ENCODE measurements at regions not wholly inside any gene's neighbourhood (a gene's known extent, or its start where the extent isn't known, plus 50 kb on each side); places are given as distances from the start of the nearest gene placed in this dataset.

- Histone ChIP-seq H3K4me3 (no peak overlapping the region), H3K27ac (no peak overlapping the region), H3K36me3 (no peaks in the 10 kb centered on the region), H3K4me1 (ENCODE audit: low read depth) (no peaks in the 10 kb centered on the region), H3K27me3 (no peaks in the 10 kb centered on the region), H3K9me3 (ENCODE audit: low read depth) (no peaks in the 10 kb centered on the region)
- TF ChIP-seq CTCF (IDR thresholded peaks at IDR 0.05; ENCODE audit: low read depth, low read length): no peak
- no peak for DNase-seq (ENCODE audit: low read depth in 1 of 2, low spot score in 1 of 2)
Observed at GRCh38 chr7:145489609-145490008, 627.0 kb upstream of the CNTNAP2 start.

- H3K27me3 ChIP-seq: no peaks in the 10 kb centered on the region
- no peaks in the 10 kb centered on the region for H3K9me3 ChIP-seq (ENCODE audit: low read depth)
- no peaks in the 10 kb centered on the region for H3K36me3 ChIP-seq
- H3K4me3 ChIP-seq: no peak overlapping the region
- H3K4me1 ChIP-seq (ENCODE audit: low read depth): no peaks in the 10 kb centered on the region
- no peak for DNase-seq (ENCODE audit: low read depth in 1 of 2, low spot score in 1 of 2)
- no peak overlapping the region for H3K27ac ChIP-seq
- no peak for TF ChIP-seq CTCF (IDR thresholded peaks at IDR 0.05; ENCODE audit: low read depth, low read length)
Observed at GRCh38 chr7:145488816-145489215, 627.8 kb upstream of the CNTNAP2 start.

- Histone ChIP-seq H3K27ac (no peak overlapping the region), H3K27me3 (no peaks in the 10 kb centered on the region), H3K4me3 (no peak overlapping the region), H3K9me3 (ENCODE audit: low read depth) (no peaks in the 10 kb centered on the region), H3K36me3 (no peaks in the 10 kb centered on the region), H3K4me1 (ENCODE audit: low read depth) (no peaks in the 10 kb centered on the region)
- no peak for DNase-seq (ENCODE audit: low read depth in 1 of 2, low spot score in 1 of 2)
- no peak for TF ChIP-seq CTCF (IDR thresholded peaks at IDR 0.05; ENCODE audit: low read depth, low read length)
Observed at GRCh38 chr7:145481985-145482384, 634.6 kb upstream of the CNTNAP2 start.

- no peaks in the 10 kb centered on the region for H3K36me3 ChIP-seq
- TF ChIP-seq CTCF (IDR thresholded peaks at IDR 0.05; ENCODE audit: low read depth, low read length): no peak
Observed at GRCh38 chr7:145478541-145478940, 638.1 kb upstream of the CNTNAP2 start.

GRCh38 chr7:145474009-145474686 is 638.3 kb upstream of the TPK1 start:
- TF ChIP-seq CTCF (IDR thresholded peaks at IDR 0.05; ENCODE audit: low read depth, low read length): no peak
- Histone ChIP-seq H3K4me1 (ENCODE audit: low read depth) (no peaks in the 10 kb centered on the region), H3K36me3 (no peaks in the 10 kb centered on the region), H3K9me3 (ENCODE audit: low read depth) (no peaks in the 10 kb centered on the region), H3K27ac (no peak overlapping the region), H3K27me3 (no peaks in the 10 kb centered on the region), H3K4me3 (no peak overlapping the region)
- DNase-seq (ENCODE audit: low read depth in 1 of 2, low spot score in 1 of 2): no peak

More at GRCh38 chr7:145478541-145478940, 638.1 kb upstream of the CNTNAP2 start:
- Histone ChIP-seq H3K27me3 (no peaks in the 10 kb centered on the region), H3K4me3 (no peak overlapping the region), H3K4me1 (ENCODE audit: low read depth) (no peaks in the 10 kb centered on the region), H3K27ac (no peak overlapping the region), H3K9me3 (ENCODE audit: low read depth) (no peaks in the 10 kb centered on the region)
- peak in 1 of 2 donors; percentile 23 for DNase-seq (ENCODE audit: low read depth in 1 of 2, low spot score in 1 of 2)
